GM12873 (cell line): ENCODE measurements at regions not wholly inside any gene's neighbourhood (a gene's known extent, or its start where the extent isn't known, plus 50 kb on each side); places are given as distances from the start of the nearest gene placed in this dataset.

Experiments used
- TF ChIP-seq, protein P1 (sequence below): IDR thresholded peaks from 2 replicates; pipeline ENCODE4 v1.5.1; 2012; ENCODE audit warnings: low read depth, mild to moderate bottlenecking, moderate library complexity, low read length, control low read depth; ENCODE audit not compliant: insufficient read depth; ENCODE audit errors: missing control alignments

- TF ChIP-seq, protein P1, sequence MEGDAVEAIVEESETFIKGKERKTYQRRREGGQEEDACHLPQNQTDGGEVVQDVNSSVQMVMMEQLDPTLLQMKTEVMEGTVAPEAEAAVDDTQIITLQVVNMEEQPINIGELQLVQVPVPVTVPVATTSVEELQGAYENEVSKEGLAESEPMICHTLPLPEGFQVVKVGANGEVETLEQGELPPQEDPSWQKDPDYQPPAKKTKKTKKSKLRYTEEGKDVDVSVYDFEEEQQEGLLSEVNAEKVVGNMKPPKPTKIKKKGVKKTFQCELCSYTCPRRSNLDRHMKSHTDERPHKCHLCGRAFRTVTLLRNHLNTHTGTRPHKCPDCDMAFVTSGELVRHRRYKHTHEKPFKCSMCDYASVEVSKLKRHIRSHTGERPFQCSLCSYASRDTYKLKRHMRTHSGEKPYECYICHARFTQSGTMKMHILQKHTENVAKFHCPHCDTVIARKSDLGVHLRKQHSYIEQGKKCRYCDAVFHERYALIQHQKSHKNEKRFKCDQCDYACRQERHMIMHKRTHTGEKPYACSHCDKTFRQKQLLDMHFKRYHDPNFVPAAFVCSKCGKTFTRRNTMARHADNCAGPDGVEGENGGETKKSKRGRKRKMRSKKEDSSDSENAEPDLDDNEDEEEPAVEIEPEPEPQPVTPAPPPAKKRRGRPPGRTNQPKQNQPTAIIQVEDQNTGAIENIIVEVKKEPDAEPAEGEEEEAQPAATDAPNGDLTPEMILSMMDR, result no peak
These were observed 510.4 kb downstream of the PSAT1 start for GRCh38 chr9:78807286-78807685.

DNA sequence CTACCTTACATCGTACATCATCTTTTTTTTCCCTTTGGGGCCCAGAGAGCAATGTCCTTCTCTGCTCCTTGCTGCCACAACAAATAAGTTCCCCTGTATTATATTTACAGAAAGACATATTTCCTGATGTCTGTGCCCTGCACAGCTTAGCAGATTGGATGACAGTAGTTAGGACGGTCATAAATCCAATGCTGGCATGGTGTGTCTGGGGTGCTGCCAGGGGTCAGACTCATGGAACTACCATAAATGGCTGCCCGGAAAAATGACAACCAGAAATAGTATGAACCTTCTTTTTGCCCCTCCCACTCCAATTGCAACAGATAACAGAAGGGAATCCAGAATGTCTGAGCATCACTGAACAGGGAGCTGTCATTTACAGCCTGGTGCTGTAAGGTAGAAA, 511.1 kb downstream of the PSAT1 start:
- TF ChIP-seq, protein P1, result no peak

GRCh38 chr9:78811622-78812276, 514.8 kb downstream of the PSAT1 start:
- TF ChIP-seq, protein P1, result no peak

GRCh38 chr9:78812665-78813064, 515.7 kb downstream of the PSAT1 start:
- TF ChIP-seq, protein P1, result no peak

DNA sequence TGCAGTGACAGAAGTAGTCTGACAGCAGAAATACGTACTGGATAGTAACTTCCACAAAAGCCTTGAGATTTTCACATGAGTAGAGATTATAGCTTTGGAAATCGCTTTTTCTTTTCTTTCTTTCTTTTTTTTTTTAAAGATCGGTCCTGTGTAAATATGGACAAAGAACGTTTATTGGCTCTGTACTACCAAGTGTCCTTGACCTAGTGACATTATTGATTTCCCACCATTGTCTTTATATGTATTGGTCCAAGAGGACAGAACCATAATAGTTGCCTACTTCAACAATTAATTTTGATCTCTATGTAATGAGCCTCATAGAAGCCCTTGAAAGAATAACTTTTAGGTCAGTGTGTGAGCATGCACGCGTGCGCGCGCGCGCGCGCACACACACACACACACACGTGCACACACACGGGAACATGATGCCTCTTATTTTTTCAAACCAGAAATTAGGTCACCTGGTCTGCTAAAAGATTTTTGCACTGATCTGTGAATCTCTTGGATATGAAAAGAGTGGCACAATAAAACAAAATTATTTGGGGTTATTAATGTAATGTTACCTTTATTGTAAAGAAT, 516.8 kb downstream of the PSAT1 start:
- TF ChIP-seq, protein P1, result no peak

GRCh38 chr9:78821126-78821822, 524.3 kb downstream of the PSAT1 start:
- TF ChIP-seq, protein P1, result peak; percentile 67

- TF ChIP-seq, protein P1, result no peak
These were observed 529.6 kb downstream of the PSAT1 start for GRCh38 chr9:78826527-78826926.
